A549 (cell line): ENCODE measurements at regions not wholly inside any gene's neighbourhood (a gene's known extent, or its start where the extent isn't known, plus 50 kb on each side); places are given as distances from the start of the nearest gene placed in this dataset.

Experiments
- ATAC-seq, 2 experiments: fragments of 200-7000 bp in 1 of 2; fragments of >200 bp in 1 of 2; cut with Nextera tagmentation in 1 of 2; cut with Tn5 transposase in 1 of 2; 3 replicates each; pipeline versions ENCODE4 v1.8.0 to v1.9.1; 2018 to 2020; ENCODE audit warnings: mild to moderate bottlenecking in 1 of 2, moderate library complexity in 1 of 2
- CTCF ChIA-PET: fragments of 300-600 bp; sonication (Branson Sonifier 250); formaldehyde crosslinking; extraction: SDS; loops from one replicate; lab custom pipeline; 2021; ENCODE audit warnings: antibody characterized with exemption, inconsistent platforms; lab: Yijun Ruan, JAX
- POLR2A ChIA-PET: fragments of 350-600 bp; formaldehyde crosslinking; extraction: SDS; loops from one replicate; lab custom pipeline; 2021; ENCODE audit warnings: antibody characterized with exemption, inconsistent platforms; lab: Yijun Ruan, JAX
- DNase-seq, 2 experiments: peaks; one replicate each; pipeline versions ENCODE4 v3.0.0 to v3.0.0-alpha.2; 2011 to 2016; ENCODE audit warnings: low read depth in 1 of 2, low spot score in 1 of 2
- FAIRE-seq: peaks from 2 replicates; lab custom pipeline; 2011; peaks lifted over from hg19 to GRCh38; lab: Jason Lieb, UNC
- H3K27ac ChIP-seq, 2 experiments: fragments of >200 bp; sonication (Bioruptor Twin); formaldehyde crosslinking; 3 replicates each; pipeline ENCODE4 v1.5.1; 2016 to 2017
- H3K4me1 ChIP-seq: fragments of >200 bp; sonication (Bioruptor Twin); formaldehyde crosslinking; 3 replicates; pipeline ENCODE4 v1.6.1; 2016
- H3K4me2 ChIP-seq: fragments of >200 bp; sonication (Bioruptor Twin); formaldehyde crosslinking; 3 replicates; pipeline ENCODE4 v1.6.1; 2016
- H3K4me3 ChIP-seq: fragments of >200 bp; sonication (Bioruptor Twin); formaldehyde crosslinking; 3 replicates; pipeline ENCODE4 v1.5.1; 2016
- H3K9me3 ChIP-seq: fragments of >200 bp; sonication (Bioruptor Twin); formaldehyde crosslinking; 3 replicates; pipeline ENCODE4 v1.6.1; 2016
- ATOH8 ChIP-seq: fragments of 250-450 bp; sonication (Bioruptor Pico); IDR thresholded peaks from 2 replicates; pipeline ENCODE4 v1.5.0; 2020; ENCODE audit warnings: low read depth, mild to moderate bottlenecking, moderate library complexity
- BHLHE40 ChIP-seq: IDR thresholded peaks from 2 replicates; pipeline ENCODE4 v1.6.1; 2012; ENCODE audit warnings: low read depth, low read length, inconsistent platforms
- CEBPB ChIP-seq, 2 experiments: fragments of >200 bp in 1 of 2; sonication (Bioruptor Twin) in 1 of 2; formaldehyde crosslinking in 1 of 2; IDR thresholded peaks; 2 replicates each; pipeline ENCODE4 v1.6.1; 2012 to 2016
- CHD2 ChIP-seq: fragments of 150-350 bp; IDR thresholded peaks from 2 replicates; pipeline ENCODE4 v1.6.1; 2014; ENCODE audit warnings: low read length; ENCODE audit not compliant: partially characterized antibody
- CHD4 ChIP-seq: fragments of 200-600 bp; sonication (generic); IDR thresholded peaks from 2 replicates; pipeline ENCODE4 v1.6.1; 2016; ENCODE audit warnings: antibody characterized with exemption, mild to moderate bottlenecking, borderline replicate concordance
- CTCF ChIP-seq: fragments of >200 bp; sonication (Bioruptor Twin); formaldehyde crosslinking; IDR thresholded peaks from 3 replicates; pipeline ENCODE4 v1.5.1; 2016
- EHMT2 ChIP-seq: fragments of 200-600 bp; sonication (generic); IDR thresholded peaks from 2 replicates; pipeline ENCODE4 v1.6.1; 2016; ENCODE audit warnings: antibody characterized with exemption, low read depth, mild to moderate bottlenecking, moderate library complexity
- ESRRA ChIP-seq: fragments of 150-350 bp; IDR thresholded peaks from 2 replicates; pipeline ENCODE4 v1.6.1; 2014; ENCODE audit warnings: mild to moderate bottlenecking, low read length, borderline replicate concordance
- FOSL2 ChIP-seq, 2 experiments: fragments of 450-650 bp in 1 of 2; fragments of >200 bp in 1 of 2; sonication (Bioruptor Twin) in 1 of 2; formaldehyde crosslinking; IDR thresholded peaks; 2 replicates each; pipeline versions ENCODE4 v1.5.0 to v1.6.1; 2016 to 2020; ENCODE audit warnings: mild to moderate bottlenecking in 1 of 2, moderate library complexity in 1 of 2
- FOXS1 ChIP-seq: fragments of 250-450 bp; sonication (Bioruptor Pico); IDR thresholded peaks from 2 replicates; pipeline ENCODE4 v1.5.0; 2020; ENCODE audit warnings: mild to moderate bottlenecking, moderate library complexity
- HES2 ChIP-seq: fragments of >200 bp; sonication (Bioruptor Twin); formaldehyde crosslinking; IDR thresholded peaks from 2 replicates; pipeline ENCODE4 v1.6.1; 2016
- JUNB ChIP-seq: fragments of >200 bp; sonication (Bioruptor Twin); formaldehyde crosslinking; IDR thresholded peaks from 2 replicates; pipeline ENCODE4 v1.6.1; 2016
- KDM1A ChIP-seq: fragments of 200-600 bp; sonication (generic); IDR thresholded peaks from 2 replicates; pipeline ENCODE4 v1.6.1; 2016; ENCODE audit warnings: low read depth, mild to moderate bottlenecking
- KDM5A ChIP-seq: fragments of 200-600 bp; sonication (generic); IDR thresholded peaks from 2 replicates; pipeline ENCODE4 v1.6.1; 2016; ENCODE audit warnings: antibody characterized with exemption, mild to moderate bottlenecking
- MAFK ChIP-seq: fragments of 450-650 bp; IDR thresholded peaks from 2 replicates; pipeline ENCODE4 v1.6.1; 2014; ENCODE audit not compliant: partially characterized antibody
- MYC ChIP-seq: IDR thresholded peaks from 2 replicates; pipeline ENCODE4 v1.6.1; 2012; ENCODE audit warnings: mild to moderate bottlenecking, inconsistent platforms, low read length, improper control_type of control experiment, borderline replicate concordance
- NPAS2 ChIP-seq: fragments of 250-450 bp; sonication (Bioruptor Pico); IDR thresholded peaks from 2 replicates; pipeline ENCODE4 v1.8.0; 2022; ENCODE audit warnings: mild to moderate bottlenecking, moderate library complexity, borderline replicate concordance
- NR3C1 ChIP-seq: fragments of >200 bp; sonication (Bioruptor Twin); formaldehyde crosslinking; IDR thresholded peaks from 3 replicates; pipeline ENCODE4 v1.6.1; 2017
- POLR2AphosphoS2 ChIP-seq: conservative IDR thresholded peaks from 2 replicates; pipeline ENCODE4 v1.6.1; 2012; ENCODE audit warnings: low read length, improper control_type of control experiment, inconsistent platforms
- RAD21 ChIP-seq, 2 experiments: fragments of >200 bp in 1 of 2; sonication (Bioruptor Twin) in 1 of 2; formaldehyde crosslinking in 1 of 2; IDR thresholded peaks in 1 of 2; conservative IDR thresholded peaks in 1 of 2; 2 replicates in 1 of 2; 3 replicates in 1 of 2; pipeline ENCODE4 v1.6.1; 2012 to 2018; ENCODE audit warnings: inconsistent platforms in 1 of 2
- RARB ChIP-seq: fragments of 250-450 bp; sonication (Bioruptor Pico); IDR thresholded peaks from 2 replicates; pipeline ENCODE4 v1.8.0; 2021; ENCODE audit warnings: mild to moderate bottlenecking, moderate library complexity
- RCOR1 ChIP-seq: fragments of 150-350 bp; IDR thresholded peaks from 2 replicates; pipeline ENCODE4 v1.6.1; 2014; ENCODE audit warnings: antibody characterized with exemption, low read length, low read depth
- RNF2 ChIP-seq: fragments of 200-600 bp; sonication (generic); IDR thresholded peaks from 2 replicates; pipeline ENCODE4 v1.6.1; 2016; ENCODE audit warnings: low read depth, mild to moderate bottlenecking, antibody characterized with exemption, moderate library complexity, borderline replicate concordance
- TP53 ChIP-seq: fragments of 250-450 bp; sonication (Bioruptor Pico); IDR thresholded peaks from 2 replicates; pipeline ENCODE4 v1.5.0; 2021; ENCODE audit warnings: mild to moderate bottlenecking, moderate library complexity
- USF2 ChIP-seq: fragments of 450-650 bp; IDR thresholded peaks from 2 replicates; pipeline ENCODE4 v1.6.1; 2014; ENCODE audit warnings: antibody characterized with exemption
- ZFP36 ChIP-seq: fragments of 450-650 bp; IDR thresholded peaks from 2 replicates; pipeline ENCODE4 v1.6.1; 2014; ENCODE audit warnings: borderline replicate concordance; ENCODE audit not compliant: partially characterized antibody
- WGBS: methylation state at CpG from one replicate; pipeline ENCODE4 v1.1.6; 2017; ENCODE audit errors: missing lambda C conversion rate; 5-methylcytosine and 5-hydroxymethylcytosine counted together
- TF ChIP-seq, protein P1 (sequence below): fragments of 150-350 bp; IDR thresholded peaks from 2 replicates; pipeline ENCODE4 v1.6.1; 2014; ENCODE audit warnings: low read depth, mild to moderate bottlenecking, low read length

DNA sequence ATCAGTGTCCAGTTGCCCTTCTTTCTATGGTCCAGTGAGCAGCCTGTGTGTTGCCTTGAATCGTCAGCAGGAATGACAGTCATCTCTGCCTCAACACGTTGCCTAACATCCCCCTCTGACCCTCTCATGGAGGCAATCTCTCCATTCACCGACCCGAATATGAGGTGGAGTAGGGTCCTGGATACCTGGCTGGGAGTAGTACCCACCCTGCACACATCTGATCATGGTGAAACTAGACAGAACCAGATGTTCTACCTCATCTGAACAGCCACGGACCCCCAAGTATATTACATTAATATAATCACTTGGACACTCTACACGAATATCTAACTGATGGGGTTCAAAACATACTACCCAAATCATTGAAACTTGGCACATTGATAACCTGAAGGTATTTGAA is 77.0 kb upstream of the COL21A1 start:
- WGBS = 0% methylated on average over 2 of the region's 6 CpGs
- DNase-seq (no peak), FAIRE-seq (no peak), ATAC-seq (no peak)
- POLR2A ChIA-PET = no interaction called here
- Histone ChIP-seq H3K4me1 (no peaks in the 10 kb centered on the region), H3K4me2 (no peak overlapping the region), H3K4me3 (no peak overlapping the region), H3K27ac (no peak overlapping the region), H3K9me3 (no peaks in the 10 kb centered on the region)
- CTCF ChIA-PET = no interaction called here
- TF ChIP-seq, protein P1, sequence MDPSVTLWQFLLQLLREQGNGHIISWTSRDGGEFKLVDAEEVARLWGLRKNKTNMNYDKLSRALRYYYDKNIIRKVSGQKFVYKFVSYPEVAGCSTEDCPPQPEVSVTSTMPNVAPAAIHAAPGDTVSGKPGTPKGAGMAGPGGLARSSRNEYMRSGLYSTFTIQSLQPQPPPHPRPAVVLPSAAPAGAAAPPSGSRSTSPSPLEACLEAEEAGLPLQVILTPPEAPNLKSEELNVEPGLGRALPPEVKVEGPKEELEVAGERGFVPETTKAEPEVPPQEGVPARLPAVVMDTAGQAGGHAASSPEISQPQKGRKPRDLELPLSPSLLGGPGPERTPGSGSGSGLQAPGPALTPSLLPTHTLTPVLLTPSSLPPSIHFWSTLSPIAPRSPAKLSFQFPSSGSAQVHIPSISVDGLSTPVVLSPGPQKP = no peak
- TF ChIP-seq HES2 (no peak), RNF2 (no peak), KDM5A (no peak), EHMT2 (no peak), KDM1A (no peak), RCOR1 (no peak), CTCF (no peak), CHD4 (no peak), POLR2AphosphoS2 (no peak), ZFP36 (no peak), ATOH8 (CRISPR knock-in tag) (no peak), TP53 (CRISPR knock-in tag) (no peak)

- DNase-seq (no peak), FAIRE-seq (no peak), ATAC-seq (no peak)
- Histone ChIP-seq H3K4me3 (no peak overlapping the region), H3K27ac (no peak overlapping the region), H3K9me3 (no peaks in the 10 kb centered on the region), H3K4me1 (no peaks in the 10 kb centered on the region), H3K4me2 (no peak overlapping the region)
- WGBS = 78% methylated on average over 2 of the region's 2 CpGs
- TF ChIP-seq CEBPB (IDR thresholded peaks at IDR 0.05) (no peak), USF2 (no peak), CHD4 (no peak), MAFK (no peak), RAD21 (conservative IDR thresholded peaks at IDR 0.05 in 1 of 2, IDR thresholded peaks at IDR 0.05 in 1 of 2) (no peak), JUNB (no peak), FOSL2 (IDR thresholded peaks at IDR 0.05) (no peak), FOSL2 (CRISPR knock-in tag; IDR thresholded peaks at IDR 0.05) (no peak), NR3C1 (no peak), FOXS1 (CRISPR knock-in tag) (no peak), RARB (CRISPR knock-in tag) (no peak), MYC (no peak), BHLHE40 (no peak), CHD2 (no peak), ESRRA (no peak), NPAS2 (CRISPR knock-in tag) (no peak)
- CTCF ChIA-PET = no interaction called here
- POLR2A ChIA-PET = no interaction called here
Measured at GRCh38 chr6:56318851-56319250, 71.5 kb upstream of the COL21A1 start.
